ENCODE measurements at regions not wholly inside any gene's neighbourhood (a gene's known extent, or its start where the extent isn't known, plus 50 kb on each side); places are given as distances from the start of the nearest gene placed in this dataset.

DNA sequence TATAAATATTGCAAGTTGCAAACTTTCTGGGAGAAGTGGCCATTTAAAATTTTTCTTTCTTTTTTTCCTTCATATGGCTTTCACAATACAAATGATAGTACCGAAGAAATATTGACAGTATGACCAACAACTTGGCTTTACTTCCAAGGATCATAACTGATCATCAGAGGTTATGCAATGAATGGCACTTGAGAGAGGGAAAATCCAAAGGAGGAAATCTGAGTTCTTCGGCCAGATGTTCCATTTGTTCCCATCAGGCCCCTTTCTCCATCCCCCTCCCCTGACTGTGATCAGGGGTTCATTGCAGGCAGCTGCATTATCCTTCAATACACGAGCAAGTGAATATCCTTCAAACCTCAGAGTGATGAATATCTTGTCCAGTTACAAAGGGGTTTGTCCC is 130.0 kb upstream of the UST start:
- TF ChIP-seq CTCF (IDR thresholded peaks at IDR 0.05) (no peak), EP300 (IDR thresholded peaks at IDR 0.05) (no peak)
